B cell (primary cell): ENCODE measurements at regions not wholly inside any gene's neighbourhood (a gene's known extent, or its start where the extent isn't known, plus 50 kb on each side); places are given as distances from the start of the nearest gene placed in this dataset.

ENCODE experiments used
- EZH2 ChIP-seq: IDR thresholded peaks from 2 replicates; pipeline ENCODE4 v1.6.1; 2012; ENCODE audit warnings: borderline replicate concordance, low read depth, mild to moderate bottlenecking, moderate library complexity, low read length; ENCODE audit not compliant: insufficient read depth, poor library complexity, severe bottlenecking
- TF ChIP-seq, protein P1 (sequence below): fragments of 200-600 bp; IDR thresholded peaks from one replicate; pipeline ENCODE4 v1.8.0; 2022; ENCODE audit warnings: antibody characterized with exemption, mild to moderate bottlenecking

DNA sequence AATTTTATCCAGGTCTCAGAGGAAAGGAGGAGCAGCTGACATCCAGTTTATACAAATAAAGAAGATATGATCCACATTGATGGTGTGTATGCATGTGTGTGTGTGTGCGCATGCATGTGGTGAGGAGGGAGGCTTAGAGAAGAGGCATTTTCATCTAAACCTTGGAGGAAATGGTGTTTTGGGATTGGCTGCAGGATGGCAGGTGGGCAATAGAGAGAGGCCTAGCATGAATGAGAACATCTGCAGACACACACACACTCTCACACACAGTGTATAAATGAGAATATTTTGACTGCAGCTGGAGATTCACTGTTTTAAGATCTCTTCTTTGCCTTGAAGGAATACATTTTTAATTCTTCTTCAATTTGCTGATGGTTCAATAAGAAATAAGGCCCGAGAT, 61.7 kb upstream of the TMEM17 start:
- TF ChIP-seq, protein P1, sequence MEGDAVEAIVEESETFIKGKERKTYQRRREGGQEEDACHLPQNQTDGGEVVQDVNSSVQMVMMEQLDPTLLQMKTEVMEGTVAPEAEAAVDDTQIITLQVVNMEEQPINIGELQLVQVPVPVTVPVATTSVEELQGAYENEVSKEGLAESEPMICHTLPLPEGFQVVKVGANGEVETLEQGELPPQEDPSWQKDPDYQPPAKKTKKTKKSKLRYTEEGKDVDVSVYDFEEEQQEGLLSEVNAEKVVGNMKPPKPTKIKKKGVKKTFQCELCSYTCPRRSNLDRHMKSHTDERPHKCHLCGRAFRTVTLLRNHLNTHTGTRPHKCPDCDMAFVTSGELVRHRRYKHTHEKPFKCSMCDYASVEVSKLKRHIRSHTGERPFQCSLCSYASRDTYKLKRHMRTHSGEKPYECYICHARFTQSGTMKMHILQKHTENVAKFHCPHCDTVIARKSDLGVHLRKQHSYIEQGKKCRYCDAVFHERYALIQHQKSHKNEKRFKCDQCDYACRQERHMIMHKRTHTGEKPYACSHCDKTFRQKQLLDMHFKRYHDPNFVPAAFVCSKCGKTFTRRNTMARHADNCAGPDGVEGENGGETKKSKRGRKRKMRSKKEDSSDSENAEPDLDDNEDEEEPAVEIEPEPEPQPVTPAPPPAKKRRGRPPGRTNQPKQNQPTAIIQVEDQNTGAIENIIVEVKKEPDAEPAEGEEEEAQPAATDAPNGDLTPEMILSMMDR, result no peak
- TF ChIP-seq EZH2, result no peak
